ENCODE measurements at regions not wholly inside any gene's neighbourhood (a gene's known extent, or its start where the extent isn't known, plus 50 kb on each side); places are given as distances from the start of the nearest gene placed in this dataset.

DNA sequence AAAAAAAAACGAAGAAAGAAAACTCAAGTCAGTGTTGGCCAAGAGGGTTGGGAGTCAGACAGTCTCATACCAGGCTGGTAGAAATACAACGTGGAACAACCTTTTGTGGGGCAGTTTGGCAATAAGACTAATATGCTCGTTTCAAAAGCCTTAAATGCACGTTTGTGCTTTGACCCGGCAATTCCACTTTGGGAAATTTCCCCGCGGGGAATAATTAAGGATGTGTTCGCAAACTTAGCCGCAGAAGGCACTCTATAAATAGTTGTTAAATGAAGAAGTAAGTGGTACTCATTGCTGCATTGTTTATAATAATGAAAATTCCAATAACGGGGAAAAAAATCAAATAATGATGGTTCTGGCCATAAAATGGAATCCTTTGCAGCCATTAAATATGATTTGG is 664.8 kb upstream of the EEF2KMT start:
- no peaks in the 10 kb centered on the region for H3K4me1 ChIP-seq (ENCODE audit: control insufficient read depth, extremely low read depth, insufficient read depth, low read length)
- no peak overlapping the region for H3K9ac ChIP-seq (ENCODE audit: insufficient read depth, low read length)
- H3K27ac ChIP-seq (ENCODE audit: insufficient read depth, low read length) = no peak overlapping the region
- H4K20me1 ChIP-seq (ENCODE audit: control insufficient read depth, extremely low read depth, insufficient read depth, low read length) = no peaks in the 10 kb centered on the region
- DNase-seq (ENCODE audit: low read depth in 2 of 2) = no peak
- H3K27me3 ChIP-seq (ENCODE audit: control insufficient read depth, insufficient read depth, low read length) = no peaks in the 10 kb centered on the region
- H3K4me3 ChIP-seq (replicated peaks in 1 of 4; ENCODE audit: control extremely low read depth in 1 of 4, insufficient read depth in 1 of 4, low read depth in 3 of 4, low read length in 4 of 4) = no peak overlapping the region
- no peaks in the 10 kb centered on the region for H3K9me3 ChIP-seq (ENCODE audit: control insufficient read depth, insufficient read depth, low read depth, low read length)
- H3K4me2 ChIP-seq (ENCODE audit: extremely low read depth, insufficient read depth, low read length) = no peak overlapping the region
- H3K79me2 ChIP-seq (ENCODE audit: control insufficient read depth, insufficient read depth, low read length) = no peaks in the 10 kb centered on the region
- TF ChIP-seq, protein P1, sequence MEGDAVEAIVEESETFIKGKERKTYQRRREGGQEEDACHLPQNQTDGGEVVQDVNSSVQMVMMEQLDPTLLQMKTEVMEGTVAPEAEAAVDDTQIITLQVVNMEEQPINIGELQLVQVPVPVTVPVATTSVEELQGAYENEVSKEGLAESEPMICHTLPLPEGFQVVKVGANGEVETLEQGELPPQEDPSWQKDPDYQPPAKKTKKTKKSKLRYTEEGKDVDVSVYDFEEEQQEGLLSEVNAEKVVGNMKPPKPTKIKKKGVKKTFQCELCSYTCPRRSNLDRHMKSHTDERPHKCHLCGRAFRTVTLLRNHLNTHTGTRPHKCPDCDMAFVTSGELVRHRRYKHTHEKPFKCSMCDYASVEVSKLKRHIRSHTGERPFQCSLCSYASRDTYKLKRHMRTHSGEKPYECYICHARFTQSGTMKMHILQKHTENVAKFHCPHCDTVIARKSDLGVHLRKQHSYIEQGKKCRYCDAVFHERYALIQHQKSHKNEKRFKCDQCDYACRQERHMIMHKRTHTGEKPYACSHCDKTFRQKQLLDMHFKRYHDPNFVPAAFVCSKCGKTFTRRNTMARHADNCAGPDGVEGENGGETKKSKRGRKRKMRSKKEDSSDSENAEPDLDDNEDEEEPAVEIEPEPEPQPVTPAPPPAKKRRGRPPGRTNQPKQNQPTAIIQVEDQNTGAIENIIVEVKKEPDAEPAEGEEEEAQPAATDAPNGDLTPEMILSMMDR (conservative IDR thresholded peaks at IDR 0.05 in 1 of 2, IDR thresholded peaks at IDR 0.05 in 1 of 2; ENCODE audit: low read depth in 1 of 2, low read length in 2 of 2) = no peak
- TF ChIP-seq EZH2 (IDR thresholded peaks at IDR 0.05; ENCODE audit: low read length, missing control alignments) = no peak
- H3K36me3 ChIP-seq (ENCODE audit: control insufficient read depth, insufficient read depth, low read length) = no peaks in the 10 kb centered on the region
- no peak overlapping the region for H2AFZ ChIP-seq (ENCODE audit: low read length)

DNA sequence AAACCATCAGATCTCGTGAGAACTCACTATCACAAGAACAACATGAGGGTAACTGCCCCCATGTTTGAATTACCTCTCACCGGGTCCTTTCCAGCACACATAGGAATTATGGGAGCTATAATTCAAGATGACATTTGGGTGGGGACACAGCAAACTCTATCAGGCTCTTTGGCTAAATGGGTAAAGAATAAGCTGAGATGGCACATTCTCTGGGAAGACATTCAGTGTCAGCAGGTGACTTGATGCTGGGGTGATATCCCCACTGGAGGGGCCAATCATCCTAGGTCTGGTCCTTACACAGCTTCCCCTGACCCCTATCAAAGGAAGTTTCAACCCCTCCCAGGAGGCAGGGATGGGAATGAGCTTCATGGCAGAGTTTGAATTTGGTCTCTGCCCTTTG is 664.0 kb upstream of the EEF2KMT start:
- no peak overlapping the region for H3K27ac ChIP-seq (ENCODE audit: insufficient read depth, low read length)
- no peak for DNase-seq (ENCODE audit: low read depth in 2 of 2)
- H3K4me3 ChIP-seq (replicated peaks in 1 of 4; ENCODE audit: control extremely low read depth in 1 of 4, insufficient read depth in 1 of 4, low read depth in 3 of 4, low read length in 4 of 4) = no peak overlapping the region
- no peaks in the 10 kb centered on the region for H3K36me3 ChIP-seq (ENCODE audit: control insufficient read depth, insufficient read depth, low read length)
- TF ChIP-seq, protein P1 (conservative IDR thresholded peaks at IDR 0.05 in 1 of 2, IDR thresholded peaks at IDR 0.05 in 1 of 2; ENCODE audit: low read depth in 1 of 2, low read length in 2 of 2) = no peak
- TF ChIP-seq EZH2 (IDR thresholded peaks at IDR 0.05; ENCODE audit: low read length, missing control alignments) = no peak
- H2AFZ ChIP-seq (ENCODE audit: low read length) = no peak overlapping the region
- no peaks in the 10 kb centered on the region for H3K27me3 ChIP-seq (ENCODE audit: control insufficient read depth, insufficient read depth, low read length)
- H4K20me1 ChIP-seq (ENCODE audit: control insufficient read depth, extremely low read depth, insufficient read depth, low read length) = no peaks in the 10 kb centered on the region
- no peak overlapping the region for H3K9ac ChIP-seq (ENCODE audit: insufficient read depth, low read length)
- no peaks in the 10 kb centered on the region for H3K79me2 ChIP-seq (ENCODE audit: control insufficient read depth, insufficient read depth, low read length)
- H3K4me2 ChIP-seq (ENCODE audit: extremely low read depth, insufficient read depth, low read length) = no peak overlapping the region
- H3K4me1 ChIP-seq (ENCODE audit: control insufficient read depth, extremely low read depth, insufficient read depth, low read length) = no peaks in the 10 kb centered on the region
- no peaks in the 10 kb centered on the region for H3K9me3 ChIP-seq (ENCODE audit: control insufficient read depth, insufficient read depth, low read depth, low read length)

DNA sequence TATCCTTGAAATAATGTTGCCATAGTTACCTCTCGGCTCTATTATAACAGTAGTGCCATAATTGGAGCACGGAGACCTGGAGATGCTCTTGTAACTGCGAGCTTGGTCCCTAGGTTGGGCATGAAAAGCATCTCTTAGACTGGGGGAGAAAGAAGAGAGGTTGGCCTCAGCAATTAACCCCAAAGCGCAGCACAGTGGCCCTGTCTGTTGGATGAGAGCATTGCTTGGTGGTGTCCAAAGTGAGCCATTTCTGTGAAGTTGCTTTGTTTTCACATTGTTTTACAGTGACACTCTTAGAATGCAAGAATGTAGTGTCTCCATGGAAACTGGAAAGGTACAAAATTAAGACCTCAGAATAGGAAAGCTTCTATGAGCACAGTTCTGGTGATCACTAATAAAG is 660.7 kb upstream of the EEF2KMT start:
- Histone ChIP-seq H3K4me3 (replicated peaks in 1 of 4; ENCODE audit: control extremely low read depth in 1 of 4, insufficient read depth in 1 of 4, low read depth in 3 of 4, low read length in 4 of 4) (no peak overlapping the region), H3K36me3 (ENCODE audit: control insufficient read depth, insufficient read depth, low read length) (no peaks in the 10 kb centered on the region), H3K27me3 (ENCODE audit: control insufficient read depth, insufficient read depth, low read length) (no peaks in the 10 kb centered on the region), H4K20me1 (ENCODE audit: control insufficient read depth, extremely low read depth, insufficient read depth, low read length) (no peaks in the 10 kb centered on the region), H3K27ac (ENCODE audit: insufficient read depth, low read length) (no peak overlapping the region), H3K79me2 (ENCODE audit: control insufficient read depth, insufficient read depth, low read length) (no peaks in the 10 kb centered on the region), H2AFZ (ENCODE audit: low read length) (no peak overlapping the region), H3K4me2 (ENCODE audit: extremely low read depth, insufficient read depth, low read length) (no peak overlapping the region), H3K9me3 (ENCODE audit: control insufficient read depth, insufficient read depth, low read depth, low read length) (no peaks in the 10 kb centered on the region), H3K4me1 (ENCODE audit: control insufficient read depth, extremely low read depth, insufficient read depth, low read length) (no peaks in the 10 kb centered on the region), H3K9ac (ENCODE audit: insufficient read depth, low read length) (no peak overlapping the region)
- DNase-seq (ENCODE audit: low read depth in 2 of 2) = no peak
- no peak for TF ChIP-seq EZH2 (IDR thresholded peaks at IDR 0.05; ENCODE audit: low read length, missing control alignments)
- TF ChIP-seq, protein P1 (conservative IDR thresholded peaks at IDR 0.05 in 1 of 2, IDR thresholded peaks at IDR 0.05 in 1 of 2; ENCODE audit: low read depth in 1 of 2, low read length in 2 of 2) = no peak

All from fibroblast of lung (primary cell).